BE2C (cell line): ENCODE measurements at regions not wholly inside any gene's neighbourhood (a gene's known extent, or its start where the extent isn't known, plus 50 kb on each side); places are given as distances from the start of the nearest gene placed in this dataset.
"Not testable (repeated sequence)": the region's sequence is repeated elsewhere in the genome, so short reads cannot be mapped to it uniquely, and the experiment has no call there.

Experiments used
- DNase-seq: peaks from one replicate; pipeline ENCODE4 v3.0.0-alpha.2; 2020
- H3K27me3 ChIP-seq: fragments of 250-450 bp; sonication (Bioruptor Pico); 2 replicates; pipeline ENCODE4 v1.5.1; 2020; ENCODE audit warnings: mild to moderate bottlenecking
- H3K36me3 ChIP-seq: fragments of 250-450 bp; sonication (Bioruptor Pico); 2 replicates; pipeline ENCODE4 v1.5.1; 2020; ENCODE audit warnings: mild to moderate bottlenecking
- H3K4me1 ChIP-seq: fragments of 250-450 bp; sonication (Bioruptor Pico); 2 replicates; pipeline ENCODE4 v1.5.1; 2020
- H3K4me3 ChIP-seq: 2 replicates; pipeline ENCODE4 v1.5.1; 2011; ENCODE audit warnings: low read depth, low read length
- H3K9me3 ChIP-seq: fragments of 250-450 bp; sonication (Bioruptor Pico); 2 replicates; pipeline ENCODE4 v1.5.1; 2020
- CTCF ChIP-seq: IDR thresholded peaks from 2 replicates; pipeline ENCODE4 v1.5.1; 2012; ENCODE audit warnings: mild to moderate bottlenecking, low read depth, low read length

- no peak for DNase-seq
- H3K4me1 ChIP-seq: no peaks in the 10 kb centered on the region
Measured at GRCh38 chr3:67064105-67064504, 66.0 kb downstream of the KBTBD8 start.

GRCh38 chr3:67067251-67067650 is 69.1 kb downstream of the KBTBD8 start:
- Histone ChIP-seq H3K27me3 (no peaks in the 10 kb centered on the region; the same call in 1 of the 2 replicates), H3K4me3 (no peak overlapping the region), H3K9me3 (no peaks in the 10 kb centered on the region), H3K4me1 (no peaks in the 10 kb centered on the region), H3K36me3 (no peaks in the 10 kb centered on the region)
- no peak for DNase-seq
- no peak for TF ChIP-seq CTCF

More at GRCh38 chr3:67064105-67064504, 66.0 kb downstream of the KBTBD8 start:
- Histone ChIP-seq H3K27me3 (no peaks in the 10 kb centered on the region; the same call in 1 of the 2 replicates), H3K4me3 (no peak overlapping the region), H3K36me3 (no peaks in the 10 kb centered on the region), H3K9me3 (no peaks in the 10 kb centered on the region)
- no peak for TF ChIP-seq CTCF

GRCh38 chr3:67072640-67073039 is 74.5 kb downstream of the KBTBD8 start:
- H3K4me3 ChIP-seq, H3K4me1 ChIP-seq, H3K9me3 ChIP-seq, DNase-seq, H3K27me3 ChIP-seq, H3K36me3 ChIP-seq: not testable (repeated sequence)

GRCh38 chr3:67073812-67074211 is 75.7 kb downstream of the KBTBD8 start:
- H3K27me3 ChIP-seq: no peaks in the 10 kb centered on the region
- H3K4me1 ChIP-seq: no peaks in the 10 kb centered on the region
- no peaks in the 10 kb centered on the region for H3K36me3 ChIP-seq
- no peaks in the 10 kb centered on the region for H3K9me3 ChIP-seq
- TF ChIP-seq CTCF: no peak
- no peak for DNase-seq
- no peak overlapping the region for H3K4me3 ChIP-seq

GRCh38 chr3:67075295-67075694 is 77.2 kb downstream of the KBTBD8 start:
- Histone ChIP-seq H3K4me3 (no peak overlapping the region), H3K36me3 (no peaks in the 10 kb centered on the region), H3K4me1 (no peaks in the 10 kb centered on the region), H3K9me3 (no peaks in the 10 kb centered on the region), H3K27me3 (peaks cover 2% of the 10 kb centered on the region; the same call in 1 of the 2 replicates)
- no peak for TF ChIP-seq CTCF
- DNase-seq: no peak

GRCh38 chr3:67076607-67077006 is 78.5 kb downstream of the KBTBD8 start:
- Histone ChIP-seq H3K36me3 (no peaks in the 10 kb centered on the region), H3K4me3 (no peak overlapping the region), H3K4me1 (no peaks in the 10 kb centered on the region), H3K9me3 (no peaks in the 10 kb centered on the region), H3K27me3 (peaks cover 4% of the 10 kb centered on the region; the same call in 1 of the 2 replicates)
- no peak for TF ChIP-seq CTCF
- no peak for DNase-seq

GRCh38 chr3:67077656-67078055 is 79.5 kb downstream of the KBTBD8 start:
- Histone ChIP-seq H3K4me3 (no peak overlapping the region), H3K9me3 (no peaks in the 10 kb centered on the region)
- DNase-seq: no peak

More at GRCh38 chr3:67077656-67078055, 79.5 kb downstream of the KBTBD8 start:
- H3K27me3 ChIP-seq: peaks cover 4% of the 10 kb centered on the region; the same call in 1 of the 2 replicates
- no peaks in the 10 kb centered on the region for H3K36me3 ChIP-seq
- no peak for TF ChIP-seq CTCF
- H3K4me1 ChIP-seq: no peaks in the 10 kb centered on the region; the same call in 1 of the 2 replicates
